ENCODE measurements at regions not wholly inside any gene's neighbourhood (a gene's known extent, or its start where the extent isn't known, plus 50 kb on each side); places are given as distances from the start of the nearest gene placed in this dataset.
"Not testable (repeated sequence)": the region's sequence is repeated elsewhere in the genome, so short reads cannot be mapped to it uniquely, and the experiment has no call there.

DNA sequence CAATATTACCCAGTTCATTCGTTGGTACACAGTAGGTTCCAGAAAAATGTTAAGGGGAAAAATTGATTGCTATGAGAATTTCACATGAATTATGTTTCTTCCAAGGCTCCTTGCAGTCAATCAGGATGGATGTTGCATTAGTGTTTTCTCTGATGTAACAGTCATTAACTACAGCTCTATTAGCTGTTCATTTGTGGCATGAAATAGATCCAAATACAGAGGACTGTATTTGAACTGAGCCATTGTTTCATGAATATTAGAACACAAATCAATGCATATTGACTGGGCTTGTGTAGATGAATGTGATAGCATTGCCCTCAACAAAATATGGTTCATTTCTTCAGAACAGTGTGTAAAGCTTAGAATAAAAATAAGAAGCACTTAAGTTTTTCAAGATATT, 203.0 kb upstream of the SGO1 start:
- TF ChIP-seq, protein P1, sequence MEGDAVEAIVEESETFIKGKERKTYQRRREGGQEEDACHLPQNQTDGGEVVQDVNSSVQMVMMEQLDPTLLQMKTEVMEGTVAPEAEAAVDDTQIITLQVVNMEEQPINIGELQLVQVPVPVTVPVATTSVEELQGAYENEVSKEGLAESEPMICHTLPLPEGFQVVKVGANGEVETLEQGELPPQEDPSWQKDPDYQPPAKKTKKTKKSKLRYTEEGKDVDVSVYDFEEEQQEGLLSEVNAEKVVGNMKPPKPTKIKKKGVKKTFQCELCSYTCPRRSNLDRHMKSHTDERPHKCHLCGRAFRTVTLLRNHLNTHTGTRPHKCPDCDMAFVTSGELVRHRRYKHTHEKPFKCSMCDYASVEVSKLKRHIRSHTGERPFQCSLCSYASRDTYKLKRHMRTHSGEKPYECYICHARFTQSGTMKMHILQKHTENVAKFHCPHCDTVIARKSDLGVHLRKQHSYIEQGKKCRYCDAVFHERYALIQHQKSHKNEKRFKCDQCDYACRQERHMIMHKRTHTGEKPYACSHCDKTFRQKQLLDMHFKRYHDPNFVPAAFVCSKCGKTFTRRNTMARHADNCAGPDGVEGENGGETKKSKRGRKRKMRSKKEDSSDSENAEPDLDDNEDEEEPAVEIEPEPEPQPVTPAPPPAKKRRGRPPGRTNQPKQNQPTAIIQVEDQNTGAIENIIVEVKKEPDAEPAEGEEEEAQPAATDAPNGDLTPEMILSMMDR (IDR thresholded peaks at IDR 0.05; ENCODE audit: partially characterized antibody, unreplicated experiment), result no peak
- H3K9me3 Mint-ChIP-seq (ENCODE audit: unreplicated experiment), result peaks cover under 1% of the 10 kb centered on the region
- no peaks in the 10 kb centered on the region for H3K27me3 Mint-ChIP-seq (ENCODE audit: unreplicated experiment)
- no peak overlapping the region for H3K27ac Mint-ChIP-seq (ENCODE audit: unreplicated experiment)
- H3K36me3 Mint-ChIP-seq (ENCODE audit: unreplicated experiment), result no peaks in the 10 kb centered on the region
- no peak for DNase-seq
- H3K4me3 Mint-ChIP-seq (ENCODE audit: unreplicated experiment), result no peak overlapping the region
- H3K4me1 Mint-ChIP-seq (ENCODE audit: low read depth, unreplicated experiment), result no peaks in the 10 kb centered on the region

DNA sequence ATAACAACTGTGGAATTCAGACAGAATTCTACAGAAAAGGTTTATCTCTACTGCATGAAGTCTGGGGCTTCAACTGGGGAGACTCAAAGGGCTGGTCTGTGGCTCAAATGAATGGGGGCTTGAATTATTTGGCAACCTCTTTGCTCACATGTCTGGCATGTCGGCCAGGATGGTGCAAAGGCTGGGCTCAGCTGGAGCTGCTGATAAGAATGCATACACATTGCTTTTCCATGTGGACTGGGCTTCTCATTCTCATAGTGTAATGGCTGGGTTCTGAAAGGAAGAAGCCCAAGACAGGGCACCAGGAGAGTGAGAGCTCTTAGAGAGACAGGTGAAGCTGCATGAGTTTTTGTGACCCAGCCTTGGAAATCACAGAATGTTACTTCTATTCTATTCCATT, 194.3 kb upstream of the SGO1 start:
- Mint-ChIP-seq H3K4me1 (ENCODE audit: low read depth, unreplicated experiment) (peaks cover 36% of the 10 kb centered on the region), H3K9me3 (ENCODE audit: unreplicated experiment) (peaks cover 3% of the 10 kb centered on the region), H3K27ac (ENCODE audit: unreplicated experiment) (no peak overlapping the region), H3K4me3 (ENCODE audit: unreplicated experiment) (no peak overlapping the region), H3K27me3 (ENCODE audit: unreplicated experiment) (no peaks in the 10 kb centered on the region), H3K36me3 (ENCODE audit: unreplicated experiment) (no peaks in the 10 kb centered on the region)
- no peak for DNase-seq
- TF ChIP-seq, protein P1 (IDR thresholded peaks at IDR 0.05; ENCODE audit: partially characterized antibody, unreplicated experiment), result no peak

DNA sequence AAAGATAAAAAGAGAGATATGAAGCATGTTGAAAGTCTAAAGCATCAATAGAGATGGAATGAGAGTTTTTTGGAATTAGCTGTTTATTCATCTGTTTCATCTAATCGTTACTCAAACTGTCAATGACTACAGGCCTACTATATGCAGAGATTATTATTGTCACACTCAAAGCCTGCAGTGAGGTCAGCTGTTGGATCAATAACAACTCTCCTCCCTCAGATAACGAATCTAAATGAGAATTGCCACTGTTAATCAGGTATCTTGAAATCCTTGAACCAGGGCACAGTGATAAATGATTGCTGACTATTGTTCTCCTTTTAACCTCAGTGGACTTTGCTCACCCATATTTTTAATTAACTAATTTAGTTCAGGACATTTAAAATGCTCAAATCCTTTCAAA, 192.3 kb upstream of the SGO1 start:
- no peaks in the 10 kb centered on the region for H3K27me3 Mint-ChIP-seq (ENCODE audit: unreplicated experiment)
- H3K9me3 Mint-ChIP-seq (ENCODE audit: unreplicated experiment), result peaks cover 3% of the 10 kb centered on the region
- H3K4me3 Mint-ChIP-seq (ENCODE audit: unreplicated experiment), result peak overlapping the region; percentile 44
- DNase-seq, result no peak
- H3K4me1 Mint-ChIP-seq (ENCODE audit: low read depth, unreplicated experiment), result peaks cover 39% of the 10 kb centered on the region
- TF ChIP-seq, protein P1 (IDR thresholded peaks at IDR 0.05; ENCODE audit: partially characterized antibody, unreplicated experiment), result no peak
- H3K27ac Mint-ChIP-seq (ENCODE audit: unreplicated experiment), result peak overlapping the region; percentile 93
- H3K36me3 Mint-ChIP-seq (ENCODE audit: unreplicated experiment), result no peaks in the 10 kb centered on the region

DNA sequence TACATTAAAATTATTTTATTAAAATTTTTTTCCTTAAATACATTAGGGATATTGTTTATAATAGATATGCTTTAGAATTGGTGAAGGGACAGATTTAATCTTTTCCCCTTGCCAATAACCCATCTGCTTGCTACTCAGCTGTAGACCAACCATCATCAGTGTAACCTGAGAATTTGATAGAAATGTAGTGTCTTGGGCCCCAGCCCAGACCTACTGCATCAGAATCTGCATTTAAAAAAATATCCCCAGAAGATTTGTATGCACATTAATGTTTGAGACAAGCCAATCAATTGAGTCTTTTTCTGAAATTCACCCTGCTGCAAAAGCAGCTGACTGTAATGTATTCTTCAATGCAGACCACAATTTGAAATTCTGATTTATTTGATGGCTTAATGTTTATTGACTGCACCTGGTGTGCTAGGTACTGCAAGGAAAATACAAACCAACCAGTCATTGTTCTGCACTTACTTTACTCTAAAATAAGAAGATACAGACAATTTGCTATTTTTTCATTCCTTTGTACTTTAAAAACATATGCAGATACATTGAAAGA, 190.7 kb upstream of the SGO1 start:
- H3K27ac Mint-ChIP-seq (ENCODE audit: unreplicated experiment), result peak overlapping the region; percentile 0
- H3K36me3 Mint-ChIP-seq (ENCODE audit: unreplicated experiment), result no peaks in the 10 kb centered on the region
- H3K4me1 Mint-ChIP-seq (ENCODE audit: low read depth, unreplicated experiment), result peaks cover 39% of the 10 kb centered on the region
- DNase-seq, result no peak
- H3K4me3 Mint-ChIP-seq (ENCODE audit: unreplicated experiment), result peak overlapping the region; percentile 16
- H3K9me3 Mint-ChIP-seq (ENCODE audit: unreplicated experiment), result peaks cover 3% of the 10 kb centered on the region
- TF ChIP-seq, protein P1 (IDR thresholded peaks at IDR 0.05; ENCODE audit: partially characterized antibody, unreplicated experiment), result no peak
- H3K27me3 Mint-ChIP-seq (ENCODE audit: unreplicated experiment), result no peaks in the 10 kb centered on the region

DNA sequence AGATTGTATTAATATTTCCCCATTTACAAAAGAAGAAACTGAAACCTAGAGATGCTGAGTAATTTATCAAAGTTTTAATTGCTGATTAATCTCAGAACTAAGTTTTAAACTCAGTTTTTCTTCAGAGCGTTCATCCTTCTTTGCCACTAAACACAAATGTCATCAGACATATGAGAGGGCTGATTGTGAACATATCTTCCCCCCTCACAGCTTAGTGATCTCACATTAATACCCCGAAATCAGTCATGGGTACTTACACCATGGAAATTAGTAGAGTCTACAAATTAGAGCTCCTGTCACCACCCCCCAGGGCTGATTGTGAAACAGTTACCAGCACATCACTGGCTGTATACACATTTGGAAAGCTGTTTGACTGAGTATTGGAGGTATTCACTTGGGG, 189.3 kb upstream of the SGO1 start:
- H3K27ac Mint-ChIP-seq (ENCODE audit: unreplicated experiment), result peak overlapping the region; percentile 53
- no peak overlapping the region for H3K4me3 Mint-ChIP-seq (ENCODE audit: unreplicated experiment)
- H3K27me3 Mint-ChIP-seq (ENCODE audit: unreplicated experiment), result no peaks in the 10 kb centered on the region
- H3K9me3 Mint-ChIP-seq (ENCODE audit: unreplicated experiment), result peaks cover 3% of the 10 kb centered on the region
- no peaks in the 10 kb centered on the region for H3K36me3 Mint-ChIP-seq (ENCODE audit: unreplicated experiment)
- no peak for DNase-seq
- H3K4me1 Mint-ChIP-seq (ENCODE audit: low read depth, unreplicated experiment), result peaks cover 37% of the 10 kb centered on the region
- TF ChIP-seq, protein P1 (IDR thresholded peaks at IDR 0.05; ENCODE audit: partially characterized antibody, unreplicated experiment), result no peak

DNA sequence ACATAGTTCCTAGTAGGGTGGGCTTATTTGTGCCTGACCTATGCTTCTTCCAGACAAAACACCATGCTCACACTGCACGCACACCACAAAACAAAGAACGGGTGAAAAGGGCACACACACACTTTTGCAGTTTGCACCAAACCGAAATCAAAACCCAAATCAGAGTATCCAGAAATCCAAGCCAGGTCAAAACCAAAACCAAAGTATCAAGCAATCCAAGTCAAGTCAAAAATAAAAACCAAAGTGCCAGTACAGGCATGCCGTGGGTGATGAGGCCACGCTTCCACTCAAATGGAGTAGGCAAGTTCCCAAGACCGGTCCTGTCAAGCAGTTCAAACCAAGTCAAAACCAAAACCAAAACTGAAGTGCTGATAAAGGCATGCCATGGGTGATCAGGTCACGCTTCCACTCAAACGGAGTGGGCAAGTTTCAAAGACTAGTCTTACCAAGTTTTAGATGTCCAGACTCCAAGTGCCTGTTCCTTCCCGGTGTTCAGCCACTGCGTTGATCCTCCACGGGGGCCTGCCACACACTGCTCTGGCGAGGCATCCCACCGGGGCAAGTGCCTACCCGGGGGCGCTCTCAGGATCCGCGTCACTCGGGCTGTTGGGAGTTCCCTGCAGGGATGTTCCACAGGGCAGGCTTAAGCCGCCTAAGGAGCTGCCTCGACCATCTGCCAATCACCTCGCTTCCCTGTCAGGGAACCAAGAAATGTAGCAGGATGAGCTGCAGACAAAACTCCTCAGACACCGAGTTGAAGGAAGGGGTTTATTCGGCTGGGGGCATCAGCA, 184.5 kb upstream of the SGO1 start:
- not testable (repeated sequence) for H3K4me1 Mint-ChIP-seq (ENCODE audit: low read depth, unreplicated experiment); H3K27ac Mint-ChIP-seq (ENCODE audit: unreplicated experiment); H3K27me3 Mint-ChIP-seq (ENCODE audit: unreplicated experiment); H3K36me3 Mint-ChIP-seq (ENCODE audit: unreplicated experiment); H3K9me3 Mint-ChIP-seq (ENCODE audit: unreplicated experiment); DNase-seq; H3K4me3 Mint-ChIP-seq (ENCODE audit: unreplicated experiment)

All from glutamatergic neuron (in vitro differentiated cells).